Gastrocnemius medialis (tissue), 4 donors: ENCODE measurements at regions not wholly inside any gene's neighbourhood (a gene's known extent, or its start where the extent isn't known, plus 50 kb on each side); places are given as distances from the start of the nearest gene placed in this dataset.

Source experiments
- ATAC-seq, 2 donors: fragments of 150-250 bp; one replicate each; pipeline ENCODE4 v1.9.1; 2016
- DNase-seq, 2 donors: peaks; one replicate each; pipeline ENCODE4 v3.0.0-alpha.2; 2019
- H3K27ac ChIP-seq, 4 donors: fragments of 200-600 bp; sonication (generic); 1 replicate in 1 of 4; 2 replicates in 3 of 4; pipeline ENCODE4 v1.5.1; 2016 to 2018; ENCODE audit warnings: mild to moderate bottlenecking in 2 of 4, moderate library complexity in 1 of 4
- H3K27me3 ChIP-seq, 3 donors: fragments of 200-600 bp; sonication (generic) in 2 of 3; 1 replicate in 1 of 3; 2 replicates in 2 of 3; pipeline versions ENCODE4 v1.5.1 to v1.6.0; 2016 to 2019; ENCODE audit warnings: mild to moderate bottlenecking in 1 of 3, moderate library complexity in 1 of 3
- H3K36me3 ChIP-seq, 2 donors: fragments of 200-600 bp; sonication (generic) in 1 of 2; one replicate each; pipeline ENCODE4 v1.5.1; 2017 to 2018
- H3K4me1 ChIP-seq, 2 donors: fragments of 200-600 bp; sonication (generic) in 1 of 2; one replicate each; pipeline ENCODE4 v1.5.1; 2016 to 2017; ENCODE audit warnings: mild to moderate bottlenecking in 2 of 2
- H3K4me3 ChIP-seq, 4 donors: fragments of 200-600 bp; sonication (generic) in 3 of 4; 1 replicate in 1 of 4; 2 replicates in 3 of 4; pipeline ENCODE4 v1.5.1; 2016 to 2019; ENCODE audit warnings: mild to moderate bottlenecking in 2 of 4
- H3K9me3 ChIP-seq, 3 donors: fragments of 200-600 bp; sonication (generic) in 2 of 3; 1 replicate in 1 of 3; 2 replicates in 2 of 3; pipeline ENCODE4 v1.5.1; 2016 to 2019
- CTCF ChIP-seq, 5 experiments: fragments of 450-650 bp in 3 of 5; fragments of 200-600 bp in 2 of 5; sonication (generic) in 2 of 5; IDR thresholded peaks in 4 of 5; conservative IDR thresholded peaks in 1 of 5; 1 replicate in 4 of 5; 2 replicates in 1 of 5; pipeline ENCODE4 v1.5.1; 2016 to 2019; ENCODE audit warnings: antibody characterized with exemption in 5 of 5, mild to moderate bottlenecking in 3 of 5, moderate library complexity in 3 of 5
- POLR2A ChIP-seq, 2 donors: fragments of 450-650 bp; IDR thresholded peaks; one replicate each; pipeline ENCODE4 v1.6.1; 2017; ENCODE audit warnings: antibody characterized with exemption in 2 of 2, mild to moderate bottlenecking in 2 of 2, moderate library complexity in 2 of 2
- in situ Hi-C, 4 donors: fragments of 200-750 bp; cut with MboI; loops; one replicate each; pipeline versions ENCODE4 v1.15.0 to v1.8.0; 2017; ENCODE audit warnings: low sequenced_read_pairs in 4 of 4
- intact Hi-C: fragments of 100-400 bp; cut with DNase I; formaldehyde crosslinking; loops from one replicate; pipeline ENCODE4 v1.15.1; 2023; ENCODE audit warnings: low total_unique reads

GRCh38 chr5:67315082-67315989, 118.7 kb upstream of the CD180 start:
- no peaks in the 10 kb centered on the region for H3K9me3 ChIP-seq
- peak overlapping the region in 1 of 4 donors; percentile 25 for H3K4me3 ChIP-seq
- H3K4me1 ChIP-seq: no peaks in the 10 kb centered on the region
- ATAC-seq (no peak), DNase-seq (no peak)
- no peaks in the 10 kb centered on the region for H3K36me3 ChIP-seq
- peak overlapping the region in 1 of 4 donors; percentile 31 for H3K27ac ChIP-seq
- TF ChIP-seq CTCF (IDR thresholded peaks at IDR 0.05 in 4 of 5, conservative IDR thresholded peaks at IDR 0.05 in 1 of 5) (no peak), POLR2A (IDR thresholded peaks at IDR 0.05) (no peak)
- no peaks in the 10 kb centered on the region for H3K27me3 ChIP-seq
- intact Hi-C loops: no loop called here
- in situ Hi-C loops: no loop called here

- intact Hi-C loops (no loop called here), in situ Hi-C loops (no loop called here)
- Histone ChIP-seq H3K27me3 (no peaks in the 10 kb centered on the region), H3K27ac (no peak overlapping the region), H3K4me3 (no peak overlapping the region), H3K4me1 (no peaks in the 10 kb centered on the region), H3K36me3 (no peaks in the 10 kb centered on the region), H3K9me3 (no peaks in the 10 kb centered on the region)
- no peak for ATAC-seq
- no peak for DNase-seq
- no peak for TF ChIP-seq CTCF (IDR thresholded peaks at IDR 0.05 in 4 of 5, conservative IDR thresholded peaks at IDR 0.05 in 1 of 5)
- TF ChIP-seq POLR2A (IDR thresholded peaks at IDR 0.05): no peak
These were observed 115.1 kb upstream of the CD180 start for GRCh38 chr5:67311701-67312100.

GRCh38 chr5:67311208-67311607, 114.6 kb upstream of the CD180 start:
- ATAC-seq (no peak), DNase-seq (no peak)
- H3K36me3 ChIP-seq: no peaks in the 10 kb centered on the region
- TF ChIP-seq CTCF (IDR thresholded peaks at IDR 0.05 in 4 of 5, conservative IDR thresholded peaks at IDR 0.05 in 1 of 5) (no peak), POLR2A (IDR thresholded peaks at IDR 0.05) (no peak)
- no peak overlapping the region for H3K4me3 ChIP-seq
- H3K27me3 ChIP-seq: no peaks in the 10 kb centered on the region
- in situ Hi-C loops: no loop called here
- no peaks in the 10 kb centered on the region for H3K9me3 ChIP-seq
- intact Hi-C loops: no loop called here
- no peaks in the 10 kb centered on the region for H3K4me1 ChIP-seq
- H3K27ac ChIP-seq: no peak overlapping the region

- in situ Hi-C loops: no loop called here
- Histone ChIP-seq H3K36me3 (no peaks in the 10 kb centered on the region), H3K27ac (no peak overlapping the region), H3K9me3 (no peaks in the 10 kb centered on the region), H3K27me3 (no peaks in the 10 kb centered on the region), H3K4me1 (no peaks in the 10 kb centered on the region), H3K4me3 (no peak overlapping the region)
- TF ChIP-seq POLR2A (IDR thresholded peaks at IDR 0.05): no peak
- TF ChIP-seq CTCF (IDR thresholded peaks at IDR 0.05 in 4 of 5, conservative IDR thresholded peaks at IDR 0.05 in 1 of 5): no peak
- DNase-seq (no peak), ATAC-seq (no peak)
- intact Hi-C loops: no loop called here
These were observed 114.1 kb upstream of the CD180 start for GRCh38 chr5:67310740-67311139.
